ENCODE measurements at regions not wholly inside any gene's neighbourhood (a gene's known extent, or its start where the extent isn't known, plus 50 kb on each side); places are given as distances from the start of the nearest gene placed in this dataset.
"Not testable (repeated sequence)": the region's sequence is repeated elsewhere in the genome, so short reads cannot be mapped to it uniquely, and the experiment has no call there.

- DNase-seq: not testable (repeated sequence)
Observed at GRCh38 chr12:20160899-20161298, 207.4 kb upstream of the PDE3A start.

- no peak for DNase-seq
Observed at GRCh38 chr12:20174528-20175175, 193.7 kb upstream of the PDE3A start.

GRCh38 chr12:20175704-20176388 lies 192.5 kb upstream of the PDE3A start:
- DNase-seq: no peak

- no peak for DNase-seq
Observed at GRCh38 chr12:20181416-20182180, 186.7 kb upstream of the PDE3A start.

GRCh38 chr12:20183563-20183962 lies 184.8 kb upstream of the PDE3A start:
- no peak for DNase-seq

- DNase-seq: no peak
Observed at GRCh38 chr12:20184514-20184913, 183.8 kb upstream of the PDE3A start.

GRCh38 chr12:20187456-20187855 lies 180.9 kb upstream of the PDE3A start:
- DNase-seq: no peak

GRCh38 chr12:20188930-20189653 lies 179.2 kb upstream of the PDE3A start:
- no peak for DNase-seq

GRCh38 chr12:20189767-20190166 lies 178.6 kb upstream of the PDE3A start:
- DNase-seq: no peak

- no peak for DNase-seq
Observed at GRCh38 chr12:20194171-20194570, 174.2 kb upstream of the PDE3A start.

- DNase-seq: no peak
Observed at GRCh38 chr12:20196767-20197166, 171.6 kb upstream of the PDE3A start.

GRCh38 chr12:20197411-20197810 lies 170.9 kb upstream of the PDE3A start:
- DNase-seq: no peak

- DNase-seq: no peak
Observed at GRCh38 chr12:20199780-20200179, 168.6 kb upstream of the PDE3A start.

GRCh38 chr12:20201733-20202132 lies 166.6 kb upstream of the PDE3A start:
- DNase-seq: no peak

GRCh38 chr12:20205854-20206253 lies 162.5 kb upstream of the PDE3A start:
- DNase-seq: no peak

- DNase-seq: no peak
Observed at GRCh38 chr12:20206410-20206809, 161.9 kb upstream of the PDE3A start.

GRCh38 chr12:20210621-20211215 lies 157.6 kb upstream of the PDE3A start:
- no peak for DNase-seq

GRCh38 chr12:20211541-20211940 lies 156.8 kb upstream of the PDE3A start:
- no peak for DNase-seq

GRCh38 chr12:20211981-20212421 lies 156.3 kb upstream of the PDE3A start:
- DNase-seq: no peak

GRCh38 chr12:20212658-20213555 lies 155.4 kb upstream of the PDE3A start:
- no peak for DNase-seq

GRCh38 chr12:20213723-20214625 lies 154.4 kb upstream of the PDE3A start:
- DNase-seq: no peak

All from CD4-positive, alpha-beta T cell treated with Interleukin-1 beta for 1 hour (primary cell).